ENCODE measurements at regions not wholly inside any gene's neighbourhood (a gene's known extent, or its start where the extent isn't known, plus 50 kb on each side); places are given as distances from the start of the nearest gene placed in this dataset.
"Not testable (repeated sequence)": the region's sequence is repeated elsewhere in the genome, so short reads cannot be mapped to it uniquely, and the experiment has no call there.

DNA sequence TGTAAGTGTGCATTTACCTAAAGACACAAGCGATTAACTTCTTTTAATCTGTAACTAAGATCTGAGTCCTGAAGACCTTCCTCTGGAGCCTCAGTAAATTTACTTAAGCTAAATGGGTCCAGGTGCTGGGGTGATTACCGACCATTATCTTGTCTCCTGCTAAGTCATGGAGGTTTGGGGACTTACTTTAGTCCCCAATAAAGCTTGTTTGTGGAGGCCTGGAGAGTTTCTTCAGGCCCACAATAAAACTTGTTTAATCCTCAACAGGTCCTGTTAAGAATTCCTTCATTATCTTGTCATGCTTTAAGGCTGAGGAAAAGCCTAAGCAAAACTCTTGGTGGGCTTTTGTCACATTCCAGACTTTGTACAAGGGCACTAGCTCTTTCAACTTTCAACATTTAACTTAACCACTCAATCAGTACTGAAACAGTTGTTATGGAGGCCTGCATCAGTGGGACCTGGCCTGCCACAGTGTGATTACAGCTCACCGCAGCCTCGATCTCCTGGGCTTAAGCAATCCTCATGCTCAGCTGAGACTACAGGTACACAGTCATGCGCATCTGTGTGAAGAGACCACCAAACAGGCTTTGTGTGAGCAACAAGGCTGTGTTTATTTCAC is 84.0 kb downstream of the FMO4 start:
- DNase-seq: no peak

DNA sequence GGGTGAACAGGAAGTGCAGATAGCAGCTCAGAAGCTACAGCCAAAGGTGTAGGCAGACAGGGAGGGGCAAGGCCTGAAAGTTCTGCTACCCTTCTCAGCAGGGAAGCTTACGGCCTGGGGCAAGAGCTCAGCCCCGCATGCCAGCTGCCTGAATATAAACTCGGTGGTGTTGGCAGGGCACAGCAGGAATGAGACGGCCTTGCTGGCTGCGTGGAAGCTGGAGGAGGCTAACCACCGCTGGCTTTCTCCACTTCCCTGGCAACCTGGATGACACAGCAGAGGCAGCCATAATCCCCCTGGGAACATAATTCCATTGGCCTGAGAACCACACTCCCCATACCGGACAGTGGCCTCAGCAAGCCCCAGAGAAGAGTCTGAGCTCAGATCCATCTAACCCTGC is 81.9 kb upstream of the PRRC2C start:
- DNase-seq: no peak

DNA sequence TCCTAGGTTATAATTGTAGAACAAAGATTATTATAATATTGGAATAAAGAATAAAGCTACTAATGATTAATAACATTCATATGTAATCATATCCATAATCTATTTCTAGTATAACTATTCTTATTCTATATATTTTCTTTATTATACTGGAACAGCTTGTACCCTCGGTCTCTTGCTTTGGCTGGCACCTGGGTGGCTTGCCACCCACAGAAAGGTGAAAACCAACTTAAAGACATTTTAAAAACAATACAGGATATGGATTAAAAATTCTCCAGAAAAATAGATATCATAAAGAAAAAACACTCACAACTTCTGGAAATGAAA is 80.0 kb upstream of the PRRC2C start:
- no peak for DNase-seq

DNA sequence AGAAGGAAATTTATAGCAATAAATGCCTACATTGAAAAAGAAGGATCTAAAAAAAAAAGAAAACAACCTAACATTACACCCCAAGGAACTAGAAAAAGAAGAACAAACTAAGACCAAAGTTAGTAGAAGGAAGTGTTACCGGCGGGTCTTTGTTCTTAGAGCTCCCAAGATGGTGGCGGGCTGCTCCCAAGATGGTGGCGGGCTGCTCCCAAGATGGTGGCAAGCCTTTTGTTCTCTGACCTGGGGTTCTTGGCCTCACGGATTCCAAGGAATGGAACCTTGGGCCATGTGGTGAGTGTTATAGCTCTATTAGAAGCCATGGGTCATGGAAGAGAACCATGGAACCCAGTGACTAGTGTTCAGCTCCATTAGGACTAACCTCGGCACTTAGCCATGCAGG is 71.8 kb upstream of the PRRC2C start:
- DNase-seq: not testable (repeated sequence)

DNA sequence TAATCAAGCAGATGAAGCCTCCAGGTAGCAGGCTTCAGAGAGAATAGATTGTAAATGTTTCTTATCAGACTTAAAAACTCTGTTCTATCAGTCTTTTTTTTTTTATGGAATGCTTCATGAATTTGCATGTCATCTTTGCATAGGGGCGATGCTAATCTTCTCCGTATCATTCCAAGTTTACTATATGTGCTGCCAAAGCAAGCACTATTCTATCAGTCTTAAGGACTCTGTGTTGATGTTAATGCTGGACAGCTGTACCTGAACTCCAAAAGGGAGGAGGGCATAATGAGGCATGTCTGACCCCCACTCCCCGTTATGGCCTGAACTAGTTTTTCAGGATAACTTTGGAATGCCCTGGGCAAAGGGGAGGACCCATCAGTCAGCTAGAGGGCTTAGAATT is 66.8 kb upstream of the PRRC2C start:
- no peak for DNase-seq

DNA sequence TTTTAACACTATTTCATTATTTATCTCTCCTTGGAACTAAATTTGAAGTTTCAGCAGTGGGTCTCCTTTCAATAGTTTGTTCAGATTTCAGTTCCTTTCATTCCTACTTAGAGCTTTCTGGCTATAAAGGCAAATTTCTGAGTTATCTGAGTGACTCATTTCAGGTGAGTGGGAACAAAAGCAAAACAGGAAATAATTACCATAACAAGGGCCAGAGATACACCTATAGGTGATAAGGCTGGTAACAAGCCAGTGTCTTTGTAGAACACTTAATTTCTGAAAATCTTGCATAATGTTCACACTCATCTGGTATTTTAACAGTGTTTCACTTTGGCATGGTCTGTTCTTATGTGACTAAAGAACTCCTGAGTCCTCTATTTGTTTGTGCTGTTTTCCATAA is 64.5 kb upstream of the PRRC2C start:
- no peak for DNase-seq

DNA sequence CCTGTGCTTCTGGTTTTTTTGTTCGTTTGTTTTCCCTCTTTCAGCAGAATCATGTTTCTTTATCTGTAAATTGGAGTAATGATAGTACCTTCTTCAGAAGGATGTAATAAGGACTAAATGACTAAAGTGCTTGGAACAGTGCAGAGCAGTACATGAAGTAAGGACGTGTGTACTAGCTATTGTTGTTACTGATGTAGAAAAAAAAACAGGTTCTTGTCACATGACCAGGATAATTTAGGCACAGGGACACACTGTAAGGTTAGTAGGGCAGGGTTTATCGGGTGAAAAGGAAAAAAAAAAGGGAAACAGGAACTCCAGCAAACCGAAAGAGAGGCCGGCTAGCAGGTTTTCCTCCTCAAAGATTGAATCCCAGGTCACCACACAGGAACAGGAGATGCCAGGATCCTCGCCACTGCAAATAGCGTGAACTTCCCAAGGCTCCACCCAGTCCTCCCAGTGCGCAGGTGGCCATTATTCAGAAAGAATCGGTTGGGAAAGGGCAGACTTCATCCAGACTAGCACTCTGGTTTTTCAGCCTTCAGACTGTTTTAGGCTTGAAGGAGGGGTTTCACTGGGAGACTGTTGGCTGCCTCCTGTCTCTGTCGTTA is 63.8 kb upstream of the PRRC2C start:
- no peak for DNase-seq

DNA sequence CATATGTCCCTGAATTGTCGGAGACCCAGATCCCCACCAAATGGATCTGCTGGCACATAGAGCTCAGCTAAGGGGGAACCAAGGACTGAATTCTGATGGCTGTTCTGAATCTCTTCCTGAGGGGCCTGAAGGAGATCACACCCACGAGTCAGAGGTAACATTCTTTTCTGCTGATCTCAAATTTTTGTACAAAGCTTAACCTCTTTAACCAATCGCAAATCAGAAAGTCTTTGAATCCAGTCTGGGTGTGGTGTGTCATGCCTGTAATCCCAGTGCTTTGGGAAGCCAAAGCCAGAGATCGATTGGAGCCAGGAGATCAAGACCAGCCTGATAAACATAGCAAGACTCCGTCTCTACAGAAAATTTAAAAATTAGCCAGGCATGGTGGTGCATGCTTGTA is 62.8 kb upstream of the PRRC2C start:
- no peak for DNase-seq

DNA sequence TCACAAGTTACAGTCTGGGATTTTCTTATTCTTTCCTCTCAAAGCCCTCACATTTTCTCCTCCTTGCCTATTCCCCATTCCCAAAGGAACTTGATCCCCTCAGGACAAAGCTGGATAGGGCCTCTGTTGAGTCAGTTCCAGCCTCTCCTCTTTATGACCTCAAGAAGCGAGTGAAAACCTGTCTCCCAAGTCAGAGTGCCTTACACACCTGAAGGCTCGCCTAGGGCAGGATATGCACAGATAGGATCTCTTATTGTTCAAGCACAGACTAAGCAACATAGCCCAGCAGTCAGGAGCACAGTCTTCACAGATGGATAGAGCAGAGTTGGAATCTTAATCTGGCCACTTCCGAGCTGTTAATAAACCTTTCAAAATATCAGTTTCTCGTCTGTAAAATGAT is 60.8 kb upstream of the PRRC2C start:
- DNase-seq: no peak

DNA sequence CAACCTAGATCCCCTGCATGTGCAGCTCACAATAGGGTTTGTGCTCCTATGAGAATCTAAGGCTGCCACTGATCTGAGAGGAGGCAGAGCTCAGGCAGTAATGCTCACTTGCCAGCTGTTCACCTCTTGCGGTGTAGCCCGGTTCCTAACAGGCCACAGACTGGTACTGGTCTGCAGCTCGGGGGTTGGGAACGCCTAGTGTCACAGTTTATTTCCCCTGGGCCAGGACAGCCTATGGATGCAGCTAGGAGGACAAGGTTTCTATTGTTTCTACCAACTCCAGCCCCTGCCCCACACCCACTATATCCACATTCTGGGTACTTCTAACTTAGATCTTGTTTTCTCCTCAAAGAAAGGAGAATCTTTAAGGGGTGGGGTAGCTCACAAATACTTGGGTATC is 58.7 kb upstream of the PRRC2C start:
- no peak for DNase-seq

DNA sequence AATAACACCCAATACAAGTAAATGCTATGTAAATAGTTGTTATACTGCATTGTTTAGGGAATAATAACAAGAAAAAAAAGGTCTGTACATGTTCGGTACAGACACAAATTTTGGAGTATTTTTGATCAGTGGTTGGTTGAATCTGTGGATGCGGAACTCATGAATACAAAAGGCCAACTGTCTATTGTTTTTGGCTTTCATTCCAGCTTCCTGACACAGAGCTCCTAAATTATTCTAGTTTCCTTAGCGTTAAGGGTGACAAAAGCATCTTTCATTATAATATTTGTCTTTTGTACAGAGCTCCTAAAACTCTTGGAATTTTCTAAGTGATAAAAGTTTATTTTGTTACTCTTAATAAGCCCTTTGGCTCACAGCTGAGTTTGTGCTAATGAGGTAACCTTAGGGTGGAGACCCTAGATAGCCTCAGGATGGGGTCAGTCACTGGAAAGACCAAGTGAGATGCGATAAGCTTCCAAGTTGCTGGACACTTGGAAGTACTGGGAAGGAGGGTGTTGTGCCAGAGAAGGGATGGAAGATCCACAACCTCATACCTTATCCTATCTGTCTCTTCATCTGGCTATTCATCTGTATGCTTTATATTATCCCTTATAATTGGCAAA is 57.4 kb upstream of the PRRC2C start:
- DNase-seq: no peak

DNA sequence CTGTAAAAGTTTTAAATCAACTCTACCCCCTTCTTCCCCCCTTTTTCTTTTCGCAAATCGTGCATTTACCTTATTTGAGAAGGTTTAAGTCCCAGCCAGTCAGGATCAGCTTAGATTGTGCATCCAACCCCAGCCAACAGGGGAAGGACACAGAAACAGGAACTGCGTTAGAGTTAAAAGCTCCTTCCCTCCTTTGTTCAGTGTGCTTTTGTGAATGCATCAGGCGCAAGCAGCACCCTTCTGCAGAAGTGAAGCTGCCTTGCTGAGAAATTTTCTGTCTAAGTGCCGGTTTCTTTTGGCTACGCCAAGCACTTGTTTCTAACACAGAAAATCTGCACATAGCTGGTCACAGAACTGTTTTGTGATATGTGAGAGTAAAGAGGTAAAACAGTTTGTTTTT is 56.2 kb upstream of the PRRC2C start:
- no peak for DNase-seq

DNA sequence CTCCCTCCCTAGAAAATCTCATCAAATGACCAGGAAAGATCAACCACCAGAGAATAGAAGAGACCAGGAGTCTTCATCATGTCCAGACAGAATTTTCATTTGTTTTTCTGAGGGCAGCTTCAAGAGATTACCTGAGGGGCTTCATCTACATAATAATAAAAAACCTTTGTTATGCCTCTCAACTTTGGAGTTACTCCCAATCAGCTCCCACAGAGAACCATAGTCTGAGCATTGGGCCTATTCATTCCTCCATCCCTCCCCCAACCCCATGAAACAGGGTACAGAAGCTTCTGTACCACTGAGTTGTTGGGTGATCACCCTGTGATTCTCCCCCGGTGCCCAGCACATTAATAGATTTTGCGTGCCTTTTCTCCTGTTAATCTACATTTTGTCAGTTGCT is 53.3 kb upstream of the PRRC2C start:
- DNase-seq: no peak

DNA sequence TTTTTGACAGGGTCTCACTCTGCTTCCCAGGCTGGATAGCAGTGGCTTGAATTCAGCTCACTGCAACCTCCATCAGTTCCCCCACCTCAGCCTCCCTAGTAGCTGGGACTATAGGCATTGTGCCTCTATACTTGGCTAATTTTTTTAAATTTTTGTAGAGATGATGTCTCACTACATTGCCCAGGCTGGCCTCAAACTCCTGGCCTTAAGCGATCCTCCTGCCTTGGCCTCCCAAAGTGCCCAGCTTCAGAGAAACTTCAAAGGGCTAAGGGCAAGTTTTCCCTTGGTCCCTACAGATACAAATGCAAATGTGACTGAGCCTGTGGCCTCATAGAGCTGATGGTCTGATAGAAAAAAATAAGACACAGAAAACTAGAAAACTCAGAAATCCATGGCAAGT is 52.9 kb upstream of the PRRC2C start:
- no peak for DNase-seq

DNA sequence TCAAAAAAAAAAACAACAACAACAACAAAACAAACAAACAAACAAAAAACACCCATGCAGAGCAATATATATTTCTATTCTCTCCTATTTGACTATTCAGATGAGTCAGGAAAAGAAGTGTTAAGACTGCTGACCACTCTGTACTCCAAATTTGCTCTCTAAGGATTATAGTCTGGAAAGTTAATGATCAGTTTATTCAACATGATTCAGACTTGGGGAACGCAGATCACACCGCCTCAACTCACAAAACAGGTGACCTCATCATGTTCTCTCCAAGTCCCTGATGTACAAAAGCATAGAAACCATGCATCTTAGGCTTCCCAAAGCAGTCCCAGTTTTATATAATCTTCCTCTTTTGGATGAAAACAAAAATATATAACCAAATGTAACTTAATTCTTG is 51.9 kb upstream of the PRRC2C start:
- DNase-seq: peak; percentile 61

DNA sequence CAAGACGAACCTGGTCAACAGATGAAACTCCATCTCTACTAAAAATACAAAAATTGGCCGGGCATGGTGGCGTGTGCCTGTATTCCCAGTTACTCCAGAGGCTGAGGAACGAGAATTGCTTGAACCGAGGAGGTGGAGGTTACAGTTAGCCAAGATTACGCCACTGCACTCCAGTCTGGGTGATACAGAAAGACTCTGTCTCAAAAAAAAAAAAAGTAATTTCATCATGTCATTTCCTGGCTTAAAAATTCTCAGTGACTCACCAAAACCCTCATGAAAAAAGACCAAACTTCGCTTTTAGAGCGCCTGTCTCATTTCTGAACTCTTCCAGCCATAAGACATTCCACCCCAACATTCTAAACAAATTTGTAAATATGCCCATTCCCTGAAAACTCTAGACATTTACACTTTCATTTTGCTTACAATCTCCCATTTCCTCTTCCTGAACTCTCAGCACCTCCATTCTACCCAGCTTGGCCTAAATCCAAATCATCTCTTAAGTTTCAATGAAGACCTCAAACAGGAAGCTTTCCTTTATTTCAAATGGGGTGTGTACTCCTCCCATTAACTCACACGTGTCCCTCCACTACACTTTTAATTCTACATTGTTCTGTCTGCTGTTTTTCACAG is 50.5 kb upstream of the PRRC2C start:
- DNase-seq: peak; percentile 31
